HepG2 (cell line): ENCODE measurements at regions not wholly inside any gene's neighbourhood (a gene's known extent, or its start where the extent isn't known, plus 50 kb on each side); places are given as distances from the start of the nearest gene placed in this dataset.

Experiments
- ATAC-seq: fragments of 200-7000 bp; cut with Tn5 transposase; 3 replicates; pipeline ENCODE4 v1.9.1; 2020; ENCODE audit warnings: mild to moderate bottlenecking, moderate library complexity
- BruUV-seq: library from RNA; stranded (reverse); fragments of 400-500 nt; replicated peaks from 2 replicates; lab custom pipeline; 2021; lab: Mats Ljungman, UMichigan
- CTCF ChIA-PET: fragments of 300-600 bp; formaldehyde crosslinking; extraction: SDS; loops from one replicate; lab custom pipeline; 2021; ENCODE audit warnings: low total read pairs, inconsistent platforms, low intra/inter-chr PET ratio; lab: Yijun Ruan, JAX
- POLR2A ChIA-PET: fragments of 350-600 bp; sonication (Branson Sonifier 250); formaldehyde crosslinking; loops from one replicate; lab custom pipeline; 2020; ENCODE audit warnings: antibody characterized with exemption, inconsistent platforms; lab: Yijun Ruan, JAX
- DNase-seq: peaks from one replicate; pipeline ENCODE4 v3.0.0-alpha.2; 2015; ENCODE audit warnings: low spot score
- FAIRE-seq: peaks from 3 replicates; lab custom pipeline; 2011; peaks lifted over from hg19 to GRCh38; lab: Jason Lieb, UNC
- H2AFZ ChIP-seq: one replicate; pipeline ENCODE4 v1.6.1; 2011; ENCODE audit warnings: low read length, inconsistent platforms
- H3K27ac ChIP-seq: fragments of 300-600 bp; 3 replicates; pipeline ENCODE4 v1.8.0; 2011; ENCODE audit warnings: mixed run types, mild to moderate bottlenecking, mixed read lengths, low read length, inconsistent platforms; ENCODE audit not compliant: insufficient read depth; ENCODE audit errors: extremely low read length
- H3K27me3 ChIP-seq, 2 experiments: fragments of 200-600 bp in 1 of 2; 2 replicates in 1 of 2; 3 replicates in 1 of 2; pipeline versions ENCODE4 v1.6.0 to v1.8.0; 2011; ENCODE audit warnings: low read length in 2 of 2, mild to moderate bottlenecking in 2 of 2, moderate library complexity in 2 of 2, inconsistent platforms in 1 of 2; ENCODE audit not compliant: insufficient read depth in 2 of 2, control insufficient read depth in 1 of 2
- H3K36me3 ChIP-seq, 2 experiments: fragments of 200-600 bp in 1 of 2; replicated peaks in 1 of 2; 2 replicates in 1 of 2; 3 replicates in 1 of 2; pipeline versions ENCODE4 v1.5.1 to v1.8.0; 2011; ENCODE audit warnings: low read length in 2 of 2, inconsistent platforms in 1 of 2; ENCODE audit not compliant: insufficient read depth in 2 of 2, control insufficient read depth in 1 of 2
- H3K4me1 ChIP-seq: 2 replicates; pipeline ENCODE4 v1.5.1; 2012; ENCODE audit warnings: low read length, inconsistent platforms; ENCODE audit not compliant: insufficient read depth
- H3K4me2 ChIP-seq: 2 replicates; pipeline ENCODE4 v1.6.0; 2011; ENCODE audit warnings: low read depth, low read length, inconsistent platforms
- H3K4me3 ChIP-seq, 3 experiments: fragments of 200-600 bp in 1 of 3; sonication (generic), shearing (Covaris generic) in 1 of 3; replicated peaks in 1 of 3; 2 replicates each; pipeline ENCODE4 v1.5.1; 2011 to 2016; ENCODE audit warnings: low read length in 3 of 3, inconsistent platforms in 2 of 3, low read depth in 2 of 3, mild to moderate bottlenecking in 2 of 3, control low read depth in 1 of 3, mixed read lengths in 1 of 3; ENCODE audit not compliant: insufficient read depth in 1 of 3
- H3K79me2 ChIP-seq: one replicate; pipeline ENCODE4 v1.6.1; 2011; ENCODE audit warnings: low read length, inconsistent platforms; ENCODE audit not compliant: insufficient read depth
- H3K9ac ChIP-seq: 2 replicates; pipeline ENCODE4 v1.6.0; 2011; ENCODE audit warnings: mild to moderate bottlenecking, low read depth, low read length, inconsistent platforms; ENCODE audit not compliant: insufficient read depth
- H3K9me3 ChIP-seq: 2 replicates; pipeline ENCODE4 v1.5.1; 2012; ENCODE audit warnings: mild to moderate bottlenecking, low read length
- H4K20me1 ChIP-seq: 2 replicates; pipeline ENCODE4 v1.6.0; 2011; ENCODE audit warnings: inconsistent platforms, mild to moderate bottlenecking, low read length, moderate library complexity; ENCODE audit not compliant: insufficient read depth
- ARID3A ChIP-seq: IDR thresholded peaks from 2 replicates; pipeline ENCODE4 v1.6.1; 2012; ENCODE audit warnings: low read depth, low read length, improper control_type of control experiment
- ARID4A ChIP-seq: sonication (generic); formaldehyde crosslinking; IDR thresholded peaks from 2 replicates; pipeline ENCODE4 v1.5.0; 2020; ENCODE audit warnings: mild to moderate bottlenecking, missing genetic modification reagents, borderline replicate concordance
- CCDC6 ChIP-seq: sonication (generic); formaldehyde crosslinking; IDR thresholded peaks from 2 replicates; pipeline ENCODE4 v1.8.1; 2022; ENCODE audit warnings: mild to moderate bottlenecking, missing genetic modification reagents, moderate library complexity
- ETV6 ChIP-seq: sonication (generic); formaldehyde crosslinking; conservative IDR thresholded peaks from 2 replicates; pipeline ENCODE4 v1.4.0; 2020; ENCODE audit warnings: missing genetic modification reagents
- FOXA1 ChIP-seq, 2 experiments: fragments of 450-650 bp in 1 of 2; sonication (generic) in 1 of 2; formaldehyde crosslinking in 1 of 2; IDR thresholded peaks; 2 replicates each; pipeline versions ENCODE4 v1.4.0 to v1.6.1; 2016 to 2020; ENCODE audit warnings: missing genetic modification reagents in 1 of 2
- FOXA3 ChIP-seq: IDR thresholded peaks from 2 replicates; pipeline ENCODE4 v1.6.1; 2016; ENCODE audit warnings: missing genetic modification reagents, missing compliant biosample characterization
- HNRNPLL ChIP-seq: fragments of 200-400 bp; formaldehyde crosslinking; IDR thresholded peaks from 2 replicates; pipeline ENCODE4 v1.6.1; 2017; ENCODE audit warnings: mild to moderate bottlenecking, low read depth, low read length; ENCODE audit not compliant: poor library complexity, severe bottlenecking
- MBD4 ChIP-seq: IDR thresholded peaks from 2 replicates; pipeline ENCODE4 v1.6.1; 2012; ENCODE audit warnings: low read length, inconsistent platforms, borderline replicate concordance
- PPARG ChIP-seq: conservative IDR thresholded peaks from 2 replicates; pipeline ENCODE4 v1.6.1; 2016; ENCODE audit warnings: missing biosample characterization, missing genetic modification reagents
- PRMT3 ChIP-seq: sonication (generic); formaldehyde crosslinking; IDR thresholded peaks from 2 replicates; pipeline ENCODE4 v1.8.1; 2022; ENCODE audit warnings: low read depth, mild to moderate bottlenecking, moderate library complexity, missing genetic modification reagents, borderline replicate concordance
- SETDB1 ChIP-seq: sonication (generic); formaldehyde crosslinking; IDR thresholded peaks from 2 replicates; pipeline ENCODE4 v1.5.1; 2020; ENCODE audit warnings: missing genetic modification reagents, mild to moderate bottlenecking, borderline replicate concordance
- SIX4 ChIP-seq: sonication (generic); formaldehyde crosslinking; IDR thresholded peaks from 2 replicates; pipeline ENCODE4 v1.4.0; 2020; ENCODE audit warnings: missing genetic modification reagents
- SMAD1 ChIP-seq: sonication (generic); formaldehyde crosslinking; IDR thresholded peaks from 2 replicates; pipeline ENCODE4 v1.4.0; 2020; ENCODE audit warnings: missing genetic modification reagents, low read depth, mild to moderate bottlenecking, borderline replicate concordance
- TCF7 ChIP-seq: sonication (generic); IDR thresholded peaks from 2 replicates; pipeline ENCODE4 v1.6.1; 2016; ENCODE audit warnings: antibody characterized with exemption, low read depth
- ZMYM4 ChIP-seq: sonication (generic); formaldehyde crosslinking; IDR thresholded peaks from 2 replicates; pipeline ENCODE4 v1.8.1; 2023; ENCODE audit warnings: mild to moderate bottlenecking, missing genetic modification reagents
- ZNF225 ChIP-seq: sonication (generic); formaldehyde crosslinking; IDR thresholded peaks from 2 replicates; pipeline ENCODE4 v1.4.0; 2020; ENCODE audit warnings: mild to moderate bottlenecking, missing genetic modification reagents
- ZNF230 ChIP-seq: sonication (generic); formaldehyde crosslinking; IDR thresholded peaks from 2 replicates; pipeline ENCODE4 v1.4.0; 2020; ENCODE audit warnings: mild to moderate bottlenecking, missing genetic modification reagents
- ZNF574 ChIP-seq: sonication (generic); formaldehyde crosslinking; IDR thresholded peaks from 2 replicates; pipeline ENCODE4 v1.4.0; 2020; ENCODE audit warnings: missing genetic modification reagents
- WGBS: methylation state at CpG from one replicate; pipeline ENCODE4 v1.1.6; 2017; ENCODE audit warnings: low lambda C conversion rate; 5-methylcytosine and 5-hydroxymethylcytosine counted together
- in situ Hi-C: cut with HindIII; loops from 2 replicates; pipeline ENCODE4 v1.10.0; 2017; ENCODE audit warnings: low pct_unique_long_range_greater_than_20kb; ENCODE audit not compliant: extremely low pct_ligation_motif_present
- intact Hi-C: fragments of 100-400 bp; cut with micrococcal nuclease; formaldehyde crosslinking; loops from one replicate; pipeline ENCODE4 v1.10.0; 2022; ENCODE audit not compliant: unreplicated experiment

GRCh38 chr6:11947575-11947974 lies 64.5 kb upstream of the HIVEP1 start:
- no peak for ATAC-seq
- CTCF ChIA-PET: no interaction called here

More at GRCh38 chr6:11947575-11947974, 64.5 kb upstream of the HIVEP1 start:
- Histone ChIP-seq H3K4me3 (no peak overlapping the region), H3K27me3 (no peaks in the 10 kb centered on the region), H3K36me3 (no peaks in the 10 kb centered on the region), H3K9me3 (no peaks in the 10 kb centered on the region), H3K4me1 (peaks cover 10% of the 10 kb centered on the region), H3K9ac (no peak overlapping the region), H2AFZ (no peak overlapping the region), H4K20me1 (no peaks in the 10 kb centered on the region), H3K4me2 (no peak overlapping the region), H3K27ac (no peak overlapping the region), H3K79me2 (no peaks in the 10 kb centered on the region)
- in situ Hi-C loops (no loop called here), intact Hi-C loops (no loop called here)
- BruUV-seq: no TSS peak
- no peak for DNase-seq
- no peak for TF ChIP-seq ETV6
- no peak for TF ChIP-seq SETDB1
- no peak for TF ChIP-seq ZMYM4 (CRISPR knock-in tag)
- TF ChIP-seq ZNF225 (CRISPR knock-in tag): no peak
- no peak for TF ChIP-seq ARID4A (CRISPR knock-in tag)
- TF ChIP-seq ZNF574 (CRISPR knock-in tag): peak; percentile 75; the same call in 1 of the 2 replicates
- TF ChIP-seq TCF7: no peak
- no peak for TF ChIP-seq SIX4 (CRISPR knock-in tag)
- TF ChIP-seq PRMT3 (CRISPR knock-in tag): no peak
- no peak for TF ChIP-seq ZNF230 (CRISPR knock-in tag)
- no peak for TF ChIP-seq PPARG (CRISPR knock-in tag)
- no peak for TF ChIP-seq CCDC6 (CRISPR knock-in tag)
- TF ChIP-seq MBD4: no peak
- no peak for TF ChIP-seq FOXA1 (IDR thresholded peaks at IDR 0.05)
- peak; percentile 65 for TF ChIP-seq FOXA1 (CRISPR knock-in tag; IDR thresholded peaks at IDR 0.05)
- TF ChIP-seq ARID3A: no peak
- no peak for TF ChIP-seq SMAD1 (CRISPR knock-in tag)
- peak; percentile 52; the same call in 1 of the 2 replicates for TF ChIP-seq FOXA3 (CRISPR knock-in tag)
- no peak for TF ChIP-seq HNRNPLL
- 19% methylated on average over 2 of the region's 2 CpGs for WGBS
- no peak for FAIRE-seq
- POLR2A ChIA-PET: no interaction called here
